ENCODE measurements at regions not wholly inside any gene's neighbourhood (a gene's known extent, or its start where the extent isn't known, plus 50 kb on each side); places are given as distances from the start of the nearest gene placed in this dataset.

GRCh38 chr2:21392649-21393048 lies 268.9 kb downstream of the TDRD15 start:
- no peak for DNase-seq (ENCODE audit: low read depth in 2 of 2)
- no peak overlapping the region for H3K4me3 ChIP-seq (replicated peaks in 1 of 2; ENCODE audit: low read depth in 2 of 2, low read length in 2 of 2)
- TF ChIP-seq CTCF (IDR thresholded peaks at IDR 0.05; ENCODE audit: low read depth, low read length) = no peak

GRCh38 chr2:21393173-21393572 lies 269.4 kb downstream of the TDRD15 start:
- no peak for DNase-seq (ENCODE audit: low read depth in 2 of 2)
- TF ChIP-seq CTCF (IDR thresholded peaks at IDR 0.05; ENCODE audit: low read depth, low read length) = no peak
- no peak overlapping the region for H3K4me3 ChIP-seq (replicated peaks in 1 of 2; ENCODE audit: low read depth in 2 of 2, low read length in 2 of 2)

GRCh38 chr2:21395366-21395765 lies 271.6 kb downstream of the TDRD15 start:
- H3K4me3 ChIP-seq (replicated peaks in 1 of 2; ENCODE audit: low read depth in 2 of 2, low read length in 2 of 2) = no peak overlapping the region
- TF ChIP-seq CTCF (IDR thresholded peaks at IDR 0.05; ENCODE audit: low read depth, low read length) = no peak
- no peak for DNase-seq (ENCODE audit: low read depth in 2 of 2)

- H3K4me3 ChIP-seq (replicated peaks in 1 of 2; ENCODE audit: low read depth in 2 of 2, low read length in 2 of 2) = no peak overlapping the region
- DNase-seq (ENCODE audit: low read depth in 2 of 2) = no peak
- TF ChIP-seq CTCF (IDR thresholded peaks at IDR 0.05; ENCODE audit: low read depth, low read length) = no peak
Observed at GRCh38 chr2:21396252-21396651, 272.5 kb downstream of the TDRD15 start.

- no peak for TF ChIP-seq CTCF (IDR thresholded peaks at IDR 0.05; ENCODE audit: low read depth, low read length)
- no peak overlapping the region for H3K4me3 ChIP-seq (replicated peaks in 1 of 2; ENCODE audit: low read depth in 2 of 2, low read length in 2 of 2)
- no peak for DNase-seq (ENCODE audit: low read depth in 2 of 2)
Observed at GRCh38 chr2:21401022-21401698, 277.4 kb downstream of the TDRD15 start.

- TF ChIP-seq CTCF (IDR thresholded peaks at IDR 0.05; ENCODE audit: low read depth, low read length) = no peak
Observed at GRCh38 chr2:21404137-21404536, 280.4 kb downstream of the TDRD15 start.

More at GRCh38 chr2:21404137-21404536, 280.4 kb downstream of the TDRD15 start:
- no peak overlapping the region for H3K4me3 ChIP-seq (replicated peaks in 1 of 2; ENCODE audit: low read depth in 2 of 2, low read length in 2 of 2)
- DNase-seq (ENCODE audit: low read depth in 2 of 2) = no peak

All from cardiac fibroblast (primary cell).